Lung (tissue), 11 donors: ENCODE measurements at regions not wholly inside any gene's neighbourhood (a gene's known extent, or its start where the extent isn't known, plus 50 kb on each side); places are given as distances from the start of the nearest gene placed in this dataset.
"Not testable (repeated sequence)": the region's sequence is repeated elsewhere in the genome, so short reads cannot be mapped to it uniquely, and the experiment has no call there.

Source experiments
- ATAC-seq: fragments of 200-7000 bp; cut with Tn5 transposase; one replicate; pipeline ENCODE4 v1.9.1; 2020; ENCODE audit warnings: moderate number of reproducible peaks; ENCODE audit not compliant: insufficient read depth, low FRiP score
- DNase-seq, 3 donors: peaks; one replicate each; pipeline ENCODE4 v3.0.0-alpha.2; 2013 to 2017
- H3K27ac ChIP-seq, 2 donors: one replicate each; pipeline ENCODE4 v1.5.1; 2013; ENCODE audit warnings: mild to moderate bottlenecking in 2 of 2, moderate library complexity in 2 of 2, control low read depth in 1 of 2, inconsistent platforms in 1 of 2, low read depth in 1 of 2, low read length in 1 of 2
- H3K27me3 ChIP-seq, 3 donors: one replicate each; pipeline ENCODE4 v1.5.1; 2013; ENCODE audit warnings: low read length in 2 of 3; ENCODE audit not compliant: control insufficient read depth in 3 of 3, insufficient read depth in 3 of 3
- H3K36me3 ChIP-seq, 4 donors: one replicate each; pipeline ENCODE4 v1.5.1; 2013; ENCODE audit warnings: low read length in 4 of 4, mild to moderate bottlenecking in 1 of 4, moderate library complexity in 1 of 4; ENCODE audit not compliant: control insufficient read depth in 4 of 4, insufficient read depth in 4 of 4
- H3K4me1 ChIP-seq, 5 donors: one replicate each; pipeline ENCODE4 v1.5.1; 2013; ENCODE audit warnings: low read length in 5 of 5, mild to moderate bottlenecking in 2 of 5, moderate library complexity in 1 of 5; ENCODE audit not compliant: control insufficient read depth in 5 of 5, insufficient read depth in 5 of 5
- H3K4me3 ChIP-seq: one replicate; pipeline ENCODE4 v1.5.1; 2013; ENCODE audit warnings: mild to moderate bottlenecking, control low read depth, moderate library complexity
- H3K9ac ChIP-seq, 2 donors: one replicate each; pipeline ENCODE4 v1.5.1; 2013; ENCODE audit warnings: low read length in 2 of 2, control low read depth in 1 of 2; ENCODE audit not compliant: insufficient read depth in 1 of 2
- H3K9me3 ChIP-seq, 4 donors: one replicate each; pipeline ENCODE4 v1.5.1; 2013; ENCODE audit warnings: low read length in 3 of 4, mild to moderate bottlenecking in 1 of 4, moderate library complexity in 1 of 4; ENCODE audit not compliant: control insufficient read depth in 4 of 4, insufficient read depth in 3 of 4
- WGBS, 2 donors: extraction: QIAGEN DNeasy Blood & Tissue Kit; methylation state at CpG; one replicate each; pipeline ENCODE4 v1.1.7; 2013; 5-methylcytosine and 5-hydroxymethylcytosine counted together
- TF ChIP-seq, protein P1 (sequence below): IDR thresholded peaks from 2 replicates; pipeline ENCODE4 v1.5.1; 2012; ENCODE audit warnings: mild to moderate bottlenecking; ENCODE audit errors: control extremely low read depth, extremely low read depth
- donor health status: control.
- donor health status: control.
- donor health status: Bipolar disorder and iron deficiency.
- donor health status: healthy.
- donor health status: DM: yes; HTN: yes; CAD: no.

GRCh38 chr9:1890201-1890600 lies 124.9 kb upstream of the SMARCA2 start:
- H3K27ac ChIP-seq = no peak overlapping the region
- H3K36me3 ChIP-seq = no peaks in the 10 kb centered on the region
- H3K4me1 ChIP-seq = peaks cover 0 to 7% (median 0%) of the 10 kb centered on the region in 5 donors
- ATAC-seq = no peak
- H3K27me3 ChIP-seq = no peaks in the 10 kb centered on the region
- DNase-seq = no peak
- no peak overlapping the region for H3K9ac ChIP-seq
- TF ChIP-seq, protein P1, sequence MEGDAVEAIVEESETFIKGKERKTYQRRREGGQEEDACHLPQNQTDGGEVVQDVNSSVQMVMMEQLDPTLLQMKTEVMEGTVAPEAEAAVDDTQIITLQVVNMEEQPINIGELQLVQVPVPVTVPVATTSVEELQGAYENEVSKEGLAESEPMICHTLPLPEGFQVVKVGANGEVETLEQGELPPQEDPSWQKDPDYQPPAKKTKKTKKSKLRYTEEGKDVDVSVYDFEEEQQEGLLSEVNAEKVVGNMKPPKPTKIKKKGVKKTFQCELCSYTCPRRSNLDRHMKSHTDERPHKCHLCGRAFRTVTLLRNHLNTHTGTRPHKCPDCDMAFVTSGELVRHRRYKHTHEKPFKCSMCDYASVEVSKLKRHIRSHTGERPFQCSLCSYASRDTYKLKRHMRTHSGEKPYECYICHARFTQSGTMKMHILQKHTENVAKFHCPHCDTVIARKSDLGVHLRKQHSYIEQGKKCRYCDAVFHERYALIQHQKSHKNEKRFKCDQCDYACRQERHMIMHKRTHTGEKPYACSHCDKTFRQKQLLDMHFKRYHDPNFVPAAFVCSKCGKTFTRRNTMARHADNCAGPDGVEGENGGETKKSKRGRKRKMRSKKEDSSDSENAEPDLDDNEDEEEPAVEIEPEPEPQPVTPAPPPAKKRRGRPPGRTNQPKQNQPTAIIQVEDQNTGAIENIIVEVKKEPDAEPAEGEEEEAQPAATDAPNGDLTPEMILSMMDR = no peak
- 67 to 81% methylated on average over 3 of the region's 3 CpGs for WGBS, 2 donors
- peaks cover 0 to 3% (median 0%) of the 10 kb centered on the region in 4 donors for H3K9me3 ChIP-seq
- H3K4me3 ChIP-seq = no peak overlapping the region

DNA sequence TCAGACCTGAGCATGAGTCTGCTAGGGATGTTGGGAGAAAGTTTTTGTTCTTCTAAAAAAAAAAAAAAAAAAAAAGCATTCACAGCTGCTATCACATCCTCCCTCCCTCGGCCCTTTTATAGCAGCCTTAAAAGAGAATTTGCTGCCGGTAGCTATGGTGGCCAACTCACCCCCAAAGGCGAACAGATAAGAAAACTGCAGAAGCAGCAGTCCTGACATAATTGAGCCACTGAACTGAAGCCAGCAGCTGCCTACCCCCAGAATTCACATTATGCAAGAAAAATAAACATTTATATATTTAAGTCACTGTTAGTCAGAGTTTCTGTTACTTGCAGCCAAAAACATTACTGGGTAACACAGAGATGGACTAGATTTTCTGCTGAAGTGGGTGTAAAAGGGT lies 124.3 kb upstream of the SMARCA2 start:
- Histone ChIP-seq H3K27ac (no peak overlapping the region), H3K36me3 (no peaks in the 10 kb centered on the region), H3K4me3 (no peak overlapping the region), H3K4me1 (peaks cover 0 to 7% (median 0%) of the 10 kb centered on the region in 5 donors), H3K9ac (no peak overlapping the region), H3K9me3 (peaks cover 0 to 3% (median 0%) of the 10 kb centered on the region in 4 donors), H3K27me3 (no peaks in the 10 kb centered on the region)
- TF ChIP-seq, protein P1 = no peak
- DNase-seq (peak; percentile 75 to 92 (median 90)), ATAC-seq (no peak)
- 57 to 62% methylated on average over 3 of the region's 3 CpGs for WGBS, 2 donors

DNA sequence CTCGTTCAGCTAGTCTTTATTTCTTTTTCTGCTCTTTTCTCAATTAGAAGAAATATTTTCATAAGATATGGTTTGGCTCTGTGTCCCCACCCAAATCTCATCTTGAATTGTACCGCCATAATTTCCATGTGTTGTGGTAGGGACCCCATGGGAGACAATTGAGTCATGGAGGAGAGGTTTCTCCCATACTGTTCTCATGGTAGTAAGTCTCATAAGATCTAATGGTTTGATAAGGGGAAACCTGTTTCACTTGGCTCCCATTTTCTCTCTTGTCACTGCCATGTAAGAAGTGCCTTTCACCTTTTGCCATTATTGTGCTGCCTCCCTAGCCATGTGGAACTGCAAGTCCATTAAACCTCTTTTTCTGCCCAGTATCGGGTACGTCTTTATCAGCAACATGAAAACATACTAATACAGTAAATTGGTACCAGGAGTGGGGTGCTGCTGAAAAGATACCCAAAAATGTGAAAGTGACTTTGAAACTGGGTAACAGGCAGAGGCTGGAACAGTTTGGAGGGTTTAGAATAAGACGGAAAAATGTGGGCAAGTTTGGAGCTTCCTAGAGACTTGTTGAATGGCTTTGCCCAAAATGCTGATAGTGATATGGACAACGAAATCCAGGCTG lies 112.0 kb upstream of the SMARCA2 start:
- H3K27ac ChIP-seq, ATAC-seq, H3K36me3 ChIP-seq, H3K4me1 ChIP-seq, H3K9ac ChIP-seq, H3K27me3 ChIP-seq, DNase-seq, H3K4me3 ChIP-seq: not testable (repeated sequence)
- peaks cover 0 to 14% (median 5%) of the 10 kb centered on the region in 4 donors for H3K9me3 ChIP-seq
- 88 to 90% methylated on average over 6 of the region's 6 CpGs for WGBS, 2 donors

DNA sequence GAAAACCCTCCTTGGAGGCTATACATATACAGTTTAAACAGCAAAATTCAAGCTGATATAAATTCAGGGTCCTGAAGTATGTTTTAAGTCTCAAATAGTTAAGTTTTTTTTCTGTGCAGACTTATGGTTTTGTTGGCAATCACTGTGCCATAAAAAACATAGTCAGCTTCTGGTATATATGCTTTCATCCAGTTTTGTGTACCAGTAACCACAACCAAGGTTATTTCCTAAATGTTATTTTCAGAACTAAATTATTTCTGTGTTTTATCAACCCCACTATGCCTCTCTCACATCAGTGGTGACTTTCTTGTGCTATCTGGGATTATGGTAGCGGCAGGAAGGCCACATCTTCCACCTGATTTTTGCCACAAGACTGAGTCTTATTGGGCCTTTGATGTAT lies 107.7 kb upstream of the SMARCA2 start:
- H3K27me3 ChIP-seq = no peaks in the 10 kb centered on the region
- H3K36me3 ChIP-seq = no peaks in the 10 kb centered on the region
- TF ChIP-seq, protein P1 = no peak
- 90 to 96% methylated on average over 1 of the region's 1 CpG for WGBS, 2 donors
- H3K27ac ChIP-seq = no peak overlapping the region
- no peak for ATAC-seq
- no peak for DNase-seq
- H3K9me3 ChIP-seq = peaks cover 0 to 15% (median 6%) of the 10 kb centered on the region in 4 donors
- H3K9ac ChIP-seq = no peak overlapping the region
- no peak overlapping the region for H3K4me3 ChIP-seq
- H3K4me1 ChIP-seq = no peaks in the 10 kb centered on the region
